Hepatocyte (in vitro differentiated cells): ENCODE measurements at regions not wholly inside any gene's neighbourhood (a gene's known extent, or its start where the extent isn't known, plus 50 kb on each side); places are given as distances from the start of the nearest gene placed in this dataset.

Experiments
- CTCF ChIP-seq: fragments of 200-600 bp; sonication (generic); IDR thresholded peaks from 2 replicates; pipeline ENCODE4 v1.5.1; 2016; ENCODE audit warnings: antibody characterized with exemption, mild to moderate bottlenecking; ENCODE audit not compliant: poor library complexity
- EZH2 ChIP-seq: fragments of 200-600 bp; sonication (generic); IDR thresholded peaks from 2 replicates; pipeline ENCODE4 v1.6.1; 2016; ENCODE audit warnings: antibody characterized with exemption, mild to moderate bottlenecking, borderline replicate concordance
- EZH2phosphoT487 ChIP-seq: fragments of 200-600 bp; sonication (generic); IDR thresholded peaks from one replicate; pipeline ENCODE4 v1.6.1; 2018; ENCODE audit warnings: antibody characterized with exemption, mild to moderate bottlenecking, low read depth, moderate library complexity; ENCODE audit not compliant: unreplicated experiment, severe bottlenecking

DNA sequence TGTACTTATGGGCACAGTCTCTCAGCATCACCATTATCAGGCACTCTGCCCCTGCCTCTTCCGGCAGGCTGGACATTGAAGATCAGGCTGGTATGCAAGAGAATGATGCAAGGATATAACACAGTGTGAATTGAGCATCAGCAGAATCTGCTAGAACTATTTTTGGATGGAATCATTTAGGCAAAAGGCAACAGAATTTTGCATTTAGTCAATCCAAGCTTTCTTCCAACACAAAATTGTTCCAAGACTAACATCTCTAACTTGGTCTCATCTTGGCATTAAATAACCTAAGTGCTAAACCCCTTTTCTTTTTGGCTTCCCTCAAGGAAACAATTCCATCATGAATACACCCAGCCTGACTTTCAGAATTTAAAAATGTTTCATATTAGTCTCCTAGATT is 339.9 kb downstream of the PRELID2 start:
- TF ChIP-seq CTCF (no peak), EZH2 (no peak), EZH2phosphoT487 (no peak)
